Endothelial cell of umbilical vein (primary cell): ENCODE measurements at regions not wholly inside any gene's neighbourhood (a gene's known extent, or its start where the extent isn't known, plus 50 kb on each side); places are given as distances from the start of the nearest gene placed in this dataset.

Experiments used
- BruUV-seq: library from RNA; stranded (reverse); fragments of 400-500 nt; replicated peaks from 2 replicates; lab custom pipeline; 2021; lab: Mats Ljungman, UMichigan
- CTCF ChIA-PET: fragments of 300-600, 350-600 bp; sonication (Branson Sonifier 250); formaldehyde crosslinking; loops from one replicate; lab custom pipeline; 2021; ENCODE audit warnings: antibody characterized with exemption, inconsistent platforms; lab: Charles Lee
- POLR2A ChIA-PET: fragments of 300-600, 350-600 bp; sonication (Branson Sonifier 250); formaldehyde crosslinking; loops from one replicate; lab custom pipeline; 2021; ENCODE audit warnings: antibody characterized with exemption, inconsistent platforms; lab: Charles Lee
- DNase-seq: peaks from one replicate; pipeline ENCODE4 v3.0.0-alpha.2; 2011; ENCODE audit warnings: low read depth, low spot score
- FAIRE-seq: peaks from 2 replicates; lab custom pipeline; 2011; peaks lifted over from hg19 to GRCh38; lab: Jason Lieb, UNC
- H2AFZ ChIP-seq: 2 replicates; pipeline ENCODE4 v1.6.0; 2012; ENCODE audit warnings: low read depth, low read length, control low read depth, inconsistent platforms
- H3K27ac ChIP-seq: 2 replicates; pipeline ENCODE4 v1.5.1; 2011; ENCODE audit warnings: low read depth, mild to moderate bottlenecking, control low read depth, low read length, moderate library complexity; ENCODE audit not compliant: insufficient read depth
- H3K27me3 ChIP-seq, 2 experiments: 2 replicates each; pipeline versions ENCODE4 v1.6.0 to v1.6.1; 2011; ENCODE audit warnings: low read length in 2 of 2, mixed read lengths in 1 of 2; ENCODE audit not compliant: control insufficient read depth in 2 of 2, insufficient read depth in 2 of 2
- H3K36me3 ChIP-seq, 2 experiments: 2 replicates in 1 of 2; 3 replicates in 1 of 2; pipeline ENCODE4 v1.5.1; 2011; ENCODE audit warnings: low read length in 2 of 2, mild to moderate bottlenecking in 1 of 2, moderate library complexity in 1 of 2; ENCODE audit not compliant: control insufficient read depth in 2 of 2, insufficient read depth in 2 of 2; ENCODE audit errors: extremely low read depth in 1 of 2
- H3K4me1 ChIP-seq: 3 replicates; pipeline ENCODE4 v1.5.1; 2011; ENCODE audit warnings: mild to moderate bottlenecking, low read length; ENCODE audit not compliant: control insufficient read depth, insufficient read depth; ENCODE audit errors: extremely low read depth
- H3K4me2 ChIP-seq: 2 replicates; pipeline ENCODE4 v1.6.1; 2011; ENCODE audit warnings: low read length, control low read depth, mixed read lengths; ENCODE audit not compliant: insufficient read depth
- H3K4me3 ChIP-seq, 3 experiments: fragments of 200-600 bp in 1 of 3; sonication (generic), shearing (Covaris generic) in 1 of 3; replicated peaks in 1 of 3; 2 replicates each; pipeline ENCODE4 v1.5.1; 2011 to 2016; ENCODE audit warnings: control low read depth in 3 of 3, low read length in 3 of 3, mild to moderate bottlenecking in 2 of 3, inconsistent platforms in 1 of 3, low read depth in 1 of 3, moderate library complexity in 1 of 3; ENCODE audit not compliant: insufficient read depth in 1 of 3
- H3K79me2 ChIP-seq: 2 replicates; pipeline ENCODE4 v1.6.0; 2012; ENCODE audit warnings: low read length, inconsistent platforms; ENCODE audit not compliant: control insufficient read depth, insufficient read depth
- H3K9ac ChIP-seq: replicated peaks from 2 replicates; pipeline ENCODE3; 2011; ENCODE audit warnings: low read length, control low read depth; ENCODE audit not compliant: insufficient read depth; ENCODE audit errors: extremely low read depth
- H3K9me1 ChIP-seq: replicated peaks from 3 replicates; pipeline ENCODE4 v1.6.0; 2011; ENCODE audit warnings: mild to moderate bottlenecking, low read length; ENCODE audit not compliant: control insufficient read depth, insufficient read depth; ENCODE audit errors: extremely low read depth
- H3K9me3 ChIP-seq: replicated peaks from 2 replicates; pipeline ENCODE4 v1.5.1; 2012; ENCODE audit warnings: low read length, inconsistent platforms; ENCODE audit not compliant: control insufficient read depth, insufficient read depth
- H4K20me1 ChIP-seq: replicated peaks from 2 replicates; pipeline ENCODE3; 2011; ENCODE audit warnings: mild to moderate bottlenecking, low read length; ENCODE audit not compliant: control insufficient read depth, insufficient read depth; ENCODE audit errors: extremely low read depth
- CTCF ChIP-seq, 2 donors: IDR thresholded peaks; 1 replicate in 1 of 2; 2 replicates in 1 of 2; pipeline ENCODE4 v1.5.1; 2011; ENCODE audit warnings: low read length in 2 of 2, mild to moderate bottlenecking in 2 of 2, moderate library complexity in 2 of 2, control low read depth in 1 of 2, inconsistent platforms in 1 of 2, low read depth in 1 of 2; ENCODE audit not compliant: insufficient read depth in 1 of 2; ENCODE audit errors: extremely low read depth in 1 of 2
- EZH2 ChIP-seq: IDR thresholded peaks from 2 replicates; pipeline ENCODE4 v1.6.1; 2012; ENCODE audit warnings: borderline replicate concordance, low read depth, mild to moderate bottlenecking, moderate library complexity, low read length, inconsistent platforms; ENCODE audit not compliant: severe bottlenecking
- FOS ChIP-seq: IDR thresholded peaks from 2 replicates; pipeline ENCODE4 v1.6.1; 2011; ENCODE audit warnings: mild to moderate bottlenecking, low read length, moderate library complexity, borderline replicate concordance; ENCODE audit not compliant: insufficient read depth
- GATA2 ChIP-seq: IDR thresholded peaks from 2 replicates; pipeline ENCODE4 v1.7.0; 2011; ENCODE audit warnings: low read depth, mild to moderate bottlenecking, moderate library complexity, mixed read lengths, low read length; ENCODE audit not compliant: insufficient read length, insufficient read depth
- JUN ChIP-seq: IDR thresholded peaks from 2 replicates; pipeline ENCODE4 v1.6.1; 2011; ENCODE audit warnings: borderline replicate concordance, low read depth; ENCODE audit not compliant: insufficient read length, insufficient read depth
- MAX ChIP-seq: IDR thresholded peaks from 2 replicates; pipeline ENCODE4 v1.6.1; 2011; ENCODE audit not compliant: insufficient read depth, insufficient read length
- MYC ChIP-seq: IDR thresholded peaks from one replicate; pipeline ENCODE4 v1.6.1; 2011; ENCODE audit warnings: mild to moderate bottlenecking, low read depth, low read length
- POLR2A ChIP-seq: IDR thresholded peaks from 2 replicates; pipeline ENCODE4 v1.6.1; 2012; ENCODE audit warnings: low read depth, mild to moderate bottlenecking, control low read depth, low read length
- POLR2AphosphoS5 ChIP-seq: IDR thresholded peaks from 2 replicates; pipeline ENCODE4 v1.6.1; 2012; ENCODE audit warnings: low read depth, mild to moderate bottlenecking, control low read depth, low read length, moderate library complexity; ENCODE audit not compliant: insufficient read depth
- dilution Hi-C: fragments of 300-500 bp; cut with MboI; formaldehyde crosslinking; loops from one replicate; pipeline ENCODE4 v1.15.0; 2019; ENCODE audit warnings: low sequenced_read_pairs; ENCODE audit not compliant: extremely low pct_ligation_motif_present
- intact Hi-C: fragments of 100-400 bp; cut with micrococcal nuclease; formaldehyde crosslinking; loops from one replicate; pipeline ENCODE4 v1.10.0; 2022

- dilution Hi-C loops (no loop called here), intact Hi-C loops (no loop called here)
- POLR2A ChIA-PET = no interaction called here
- TF ChIP-seq GATA2 (no peak), FOS (no peak), CTCF (IDR thresholded peaks at IDR 0.05; ENCODE audit: extremely low read depth in 1 of 2, insufficient read depth in 1 of 2, low read depth in 1 of 2, low read length in 2 of 2) (no peak), JUN (no peak), EZH2 (no peak), POLR2AphosphoS5 (no peak), POLR2A (no peak), MAX (no peak), MYC (no peak)
- no TSS peak for BruUV-seq
- no peak overlapping the region for H3K27ac ChIP-seq
- no peaks in the 10 kb centered on the region for H3K79me2 ChIP-seq
- no peak for FAIRE-seq
- H3K9me1 ChIP-seq = no peaks in the 10 kb centered on the region
- H3K9me3 ChIP-seq = no peaks in the 10 kb centered on the region
- DNase-seq = no peak
- CTCF ChIA-PET = no interaction called here
- H3K4me1 ChIP-seq = no peaks in the 10 kb centered on the region
- H3K36me3 ChIP-seq = no peaks in the 10 kb centered on the region
- H3K4me2 ChIP-seq = no peak overlapping the region
- no peak overlapping the region for H3K4me3 ChIP-seq
- H4K20me1 ChIP-seq = no peaks in the 10 kb centered on the region
- no peak overlapping the region for H3K9ac ChIP-seq
- no peaks in the 10 kb centered on the region for H3K27me3 ChIP-seq
- H2AFZ ChIP-seq = no peak overlapping the region
Measured at GRCh38 chr5:98186128-98186527, 587.3 kb upstream of the RGMB start.
